22Rv1 (cell line): ENCODE measurements at regions not wholly inside any gene's neighbourhood (a gene's known extent, or its start where the extent isn't known, plus 50 kb on each side); places are given as distances from the start of the nearest gene placed in this dataset.

ENCODE experiments used
- CTCF ChIP-seq: fragments of 450-650 bp; IDR thresholded peaks from 2 replicates; pipeline ENCODE4 v1.5.1; 2017; ENCODE audit warnings: mild to moderate bottlenecking
- ZFX ChIP-seq: fragments of 450-650 bp; IDR thresholded peaks from 2 replicates; pipeline ENCODE4 v1.6.1; 2017; ENCODE audit warnings: antibody characterized with exemption, borderline replicate concordance

GRCh38 chr4:158461336-158461735 lies 60.3 kb upstream of the RXFP1 start:
- TF ChIP-seq CTCF (no peak), ZFX (no peak)
